ENCODE measurements at regions not wholly inside any gene's neighbourhood (a gene's known extent, or its start where the extent isn't known, plus 50 kb on each side); places are given as distances from the start of the nearest gene placed in this dataset.

GRCh38 chr3:13264468-13264795 is 155.7 kb downstream of the NUP210 start:
- TF ChIP-seq, protein P1, sequence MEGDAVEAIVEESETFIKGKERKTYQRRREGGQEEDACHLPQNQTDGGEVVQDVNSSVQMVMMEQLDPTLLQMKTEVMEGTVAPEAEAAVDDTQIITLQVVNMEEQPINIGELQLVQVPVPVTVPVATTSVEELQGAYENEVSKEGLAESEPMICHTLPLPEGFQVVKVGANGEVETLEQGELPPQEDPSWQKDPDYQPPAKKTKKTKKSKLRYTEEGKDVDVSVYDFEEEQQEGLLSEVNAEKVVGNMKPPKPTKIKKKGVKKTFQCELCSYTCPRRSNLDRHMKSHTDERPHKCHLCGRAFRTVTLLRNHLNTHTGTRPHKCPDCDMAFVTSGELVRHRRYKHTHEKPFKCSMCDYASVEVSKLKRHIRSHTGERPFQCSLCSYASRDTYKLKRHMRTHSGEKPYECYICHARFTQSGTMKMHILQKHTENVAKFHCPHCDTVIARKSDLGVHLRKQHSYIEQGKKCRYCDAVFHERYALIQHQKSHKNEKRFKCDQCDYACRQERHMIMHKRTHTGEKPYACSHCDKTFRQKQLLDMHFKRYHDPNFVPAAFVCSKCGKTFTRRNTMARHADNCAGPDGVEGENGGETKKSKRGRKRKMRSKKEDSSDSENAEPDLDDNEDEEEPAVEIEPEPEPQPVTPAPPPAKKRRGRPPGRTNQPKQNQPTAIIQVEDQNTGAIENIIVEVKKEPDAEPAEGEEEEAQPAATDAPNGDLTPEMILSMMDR (IDR thresholded peaks at IDR 0.05), result no peak
- no peak for TF ChIP-seq POLR2A (IDR thresholded peaks at IDR 0.05)

All from uterus (tissue), 2 donors.